B cell (primary cell): ENCODE measurements at regions not wholly inside any gene's neighbourhood (a gene's known extent, or its start where the extent isn't known, plus 50 kb on each side); places are given as distances from the start of the nearest gene placed in this dataset.

Experiments used
- ATAC-seq: fragments of 200-7000 bp; cut with Tn5 transposase; one replicate; pipeline ENCODE4 v1.10.0; 2021; ENCODE audit warnings: low read depth, mild to moderate bottlenecking, moderate number of reproducible peaks, moderate library complexity
- CTCF ChIA-PET: fragments of 350-600 bp; sonication (Branson Sonifier 250); formaldehyde crosslinking; loops from one replicate; lab custom pipeline; 2021; ENCODE audit warnings: antibody characterized with exemption, inconsistent platforms; lab: Charles Lee
- POLR2A ChIA-PET: fragments of 350-600 bp; sonication (Branson Sonifier 250); formaldehyde crosslinking; loops from one replicate; lab custom pipeline; 2021; ENCODE audit warnings: antibody characterized with exemption; lab: Charles Lee
- DNase-seq: peaks from one replicate; pipeline ENCODE4 v3.0.0; 2013
- H2AFZ ChIP-seq: 2 replicates; pipeline ENCODE4 v1.6.1; 2012; ENCODE audit warnings: mild to moderate bottlenecking, low read depth, low read length; ENCODE audit not compliant: insufficient read depth, poor library complexity, severe bottlenecking
- H3K27ac ChIP-seq, 2 donors: 1 replicate in 1 of 2; 2 replicates in 1 of 2; pipeline ENCODE4 v1.5.1; 2012 to 2013; ENCODE audit warnings: low read length in 2 of 2, mild to moderate bottlenecking in 2 of 2, moderate library complexity in 1 of 2
- H3K27me3 ChIP-seq, 4 experiments: fragments of 200-600 bp in 1 of 4; sonication (generic) in 1 of 4; replicated peaks in 1 of 4; 1 replicate in 2 of 4; 2 replicates in 2 of 4; pipeline versions ENCODE4 v1.6.1 to v1.7.0; 2013 to 2016; ENCODE audit warnings: low read length in 3 of 4, mild to moderate bottlenecking in 2 of 4, mixed read lengths in 1 of 4, moderate library complexity in 1 of 4; ENCODE audit not compliant: insufficient read depth in 4 of 4, control insufficient read depth in 3 of 4; ENCODE audit errors: control extremely low read depth in 1 of 4
- H3K36me3 ChIP-seq, 2 experiments: replicated peaks in 1 of 2; 1 replicate in 1 of 2; 2 replicates in 1 of 2; pipeline versions ENCODE4 v1.6.1 to v1.7.1; 2013; ENCODE audit warnings: low read length in 1 of 2; ENCODE audit not compliant: insufficient read depth in 2 of 2, control insufficient read depth in 1 of 2; ENCODE audit errors: control extremely low read depth in 1 of 2, extremely low read depth in 1 of 2
- H3K4me1 ChIP-seq, 2 donors: fragments of 200-600 bp in 1 of 2; sonication (generic) in 1 of 2; 1 replicate in 1 of 2; 2 replicates in 1 of 2; pipeline versions ENCODE4 v1.5.1 to v1.6.1; 2013 to 2017; ENCODE audit warnings: low read length in 2 of 2; ENCODE audit not compliant: control insufficient read depth in 2 of 2, insufficient read depth in 2 of 2
- H3K4me2 ChIP-seq: replicated peaks from 2 replicates; pipeline ENCODE3; 2012; ENCODE audit warnings: mild to moderate bottlenecking, low read depth, low read length; ENCODE audit not compliant: poor library complexity, severe bottlenecking
- H3K4me3 ChIP-seq, 5 experiments: fragments of 200-600 bp in 1 of 5; sonication (generic) in 1 of 5; 1 replicate in 3 of 5; 2 replicates in 2 of 5; pipeline versions ENCODE4 v1.5.1 to v1.7.0; 2011 to 2016; ENCODE audit warnings: low read length in 4 of 5, mild to moderate bottlenecking in 4 of 5, low read depth in 2 of 5, control low read depth in 1 of 5, moderate library complexity in 1 of 5; ENCODE audit not compliant: insufficient read depth in 1 of 5; ENCODE audit errors: control extremely low read depth in 1 of 5, extremely low read depth in 1 of 5
- H3K79me2 ChIP-seq: fragments of 200-600 bp; sonication (generic); one replicate; pipeline ENCODE4 v1.6.0; 2016; ENCODE audit warnings: low read length; ENCODE audit not compliant: control insufficient read depth, insufficient read depth
- H3K9ac ChIP-seq: fragments of 200-600 bp; sonication (generic); 2 replicates; pipeline ENCODE4 v1.6.1; 2017; ENCODE audit warnings: mild to moderate bottlenecking, low read length, moderate library complexity
- H3K9me3 ChIP-seq, 3 donors: one replicate each; pipeline versions ENCODE4 v1.6.1 to v1.7.1; 2013; ENCODE audit warnings: low read length in 2 of 3; ENCODE audit not compliant: control insufficient read depth in 2 of 3, insufficient read depth in 1 of 3; ENCODE audit errors: control extremely low read depth in 1 of 3
- H4K20me1 ChIP-seq: 2 replicates; pipeline ENCODE4 v1.6.0; 2012; ENCODE audit warnings: mild to moderate bottlenecking, low read length; ENCODE audit not compliant: insufficient read depth, control insufficient read depth, poor library complexity, severe bottlenecking
- H3K27ac Mint-ChIP-seq: one replicate; pipeline ENCODE4 v1.8.0; 2021; ENCODE audit warnings: mixed read lengths
- H3K27me3 Mint-ChIP-seq: one replicate; pipeline ENCODE4 v1.8.0; 2021; ENCODE audit warnings: mixed read lengths
- H3K4me1 Mint-ChIP-seq: one replicate; pipeline ENCODE4 v1.8.0; 2021; ENCODE audit warnings: mixed read lengths
- H3K4me3 Mint-ChIP-seq: one replicate; pipeline ENCODE4 v1.8.0; 2021; ENCODE audit warnings: mixed read lengths
- H3K9me3 Mint-ChIP-seq: one replicate; pipeline ENCODE4 v1.8.0; 2022; ENCODE audit warnings: mixed read lengths; ENCODE audit not compliant: insufficient read depth
- EZH2 ChIP-seq: IDR thresholded peaks from 2 replicates; pipeline ENCODE4 v1.6.1; 2012; ENCODE audit warnings: borderline replicate concordance, low read depth, mild to moderate bottlenecking, moderate library complexity, low read length; ENCODE audit not compliant: insufficient read depth, poor library complexity, severe bottlenecking
- WGBS: methylation state at CpG from one replicate; pipeline ENCODE4 v1.1.5; 2013; ENCODE audit warnings: missing lambda C conversion rate; ENCODE audit not compliant: insufficient coverage; 5-methylcytosine and 5-hydroxymethylcytosine counted together
- intact Hi-C: fragments of 100-400 bp; cut with micrococcal nuclease; formaldehyde crosslinking; loops from one replicate; pipeline ENCODE4 v1.10.0; 2022
- TF ChIP-seq, protein P1 (sequence below): fragments of 200-600 bp; IDR thresholded peaks from one replicate; pipeline ENCODE4 v1.8.0; 2022; ENCODE audit warnings: antibody characterized with exemption, mild to moderate bottlenecking

- Mint-ChIP-seq H3K4me1 (no peaks in the 10 kb centered on the region), H3K4me3 (no peak overlapping the region), H3K9me3 (peaks cover 4% of the 10 kb centered on the region), H3K27ac (no peak overlapping the region), H3K27me3 (no peaks in the 10 kb centered on the region)
- TF ChIP-seq EZH2: no peak
- TF ChIP-seq, protein P1, sequence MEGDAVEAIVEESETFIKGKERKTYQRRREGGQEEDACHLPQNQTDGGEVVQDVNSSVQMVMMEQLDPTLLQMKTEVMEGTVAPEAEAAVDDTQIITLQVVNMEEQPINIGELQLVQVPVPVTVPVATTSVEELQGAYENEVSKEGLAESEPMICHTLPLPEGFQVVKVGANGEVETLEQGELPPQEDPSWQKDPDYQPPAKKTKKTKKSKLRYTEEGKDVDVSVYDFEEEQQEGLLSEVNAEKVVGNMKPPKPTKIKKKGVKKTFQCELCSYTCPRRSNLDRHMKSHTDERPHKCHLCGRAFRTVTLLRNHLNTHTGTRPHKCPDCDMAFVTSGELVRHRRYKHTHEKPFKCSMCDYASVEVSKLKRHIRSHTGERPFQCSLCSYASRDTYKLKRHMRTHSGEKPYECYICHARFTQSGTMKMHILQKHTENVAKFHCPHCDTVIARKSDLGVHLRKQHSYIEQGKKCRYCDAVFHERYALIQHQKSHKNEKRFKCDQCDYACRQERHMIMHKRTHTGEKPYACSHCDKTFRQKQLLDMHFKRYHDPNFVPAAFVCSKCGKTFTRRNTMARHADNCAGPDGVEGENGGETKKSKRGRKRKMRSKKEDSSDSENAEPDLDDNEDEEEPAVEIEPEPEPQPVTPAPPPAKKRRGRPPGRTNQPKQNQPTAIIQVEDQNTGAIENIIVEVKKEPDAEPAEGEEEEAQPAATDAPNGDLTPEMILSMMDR: no peak
- ChIA-PET CTCF (no interaction called here), POLR2A (no interaction called here)
- Histone ChIP-seq H2AFZ (no peak overlapping the region), H3K79me2 (no peaks in the 10 kb centered on the region), H3K9me3 (peaks cover 0 to 13% (median 3%) of the 10 kb centered on the region in 3 donors), H3K9ac (no peak overlapping the region), H3K4me1 (no peaks in the 10 kb centered on the region), H3K4me2 (no peak overlapping the region), H4K20me1 (no peaks in the 10 kb centered on the region), H3K27ac (no peak overlapping the region), H3K27me3 (no peaks in the 10 kb centered on the region), H3K36me3 (no peaks in the 10 kb centered on the region), H3K4me3 (no peak overlapping the region)
- intact Hi-C loops: no loop called here
- ATAC-seq (no peak), DNase-seq (no peak)
These were observed 1076.1 kb downstream of the VRK1 start for GRCh38 chr14:97873291-97873690.

GRCh38 chr14:97874394-97874793, 1077.2 kb downstream of the VRK1 start:
- POLR2A ChIA-PET: no interaction called here
- no peak overlapping the region for H3K27ac Mint-ChIP-seq

More at GRCh38 chr14:97874394-97874793, 1077.2 kb downstream of the VRK1 start:
- Mint-ChIP-seq H3K4me1 (no peaks in the 10 kb centered on the region), H3K9me3 (peaks cover 4% of the 10 kb centered on the region), H3K27me3 (no peaks in the 10 kb centered on the region), H3K4me3 (no peak overlapping the region)
- Histone ChIP-seq H3K9ac (no peak overlapping the region), H3K36me3 (no peaks in the 10 kb centered on the region), H3K4me1 (no peaks in the 10 kb centered on the region), H4K20me1 (no peaks in the 10 kb centered on the region), H3K79me2 (no peaks in the 10 kb centered on the region), H3K27me3 (no peaks in the 10 kb centered on the region), H3K4me3 (no peak overlapping the region), H3K27ac (no peak overlapping the region), H3K9me3 (peaks cover 0 to 9% (median 0%) of the 10 kb centered on the region in 3 donors), H3K4me2 (no peak overlapping the region), H2AFZ (no peak overlapping the region)
- ATAC-seq: no peak
- DNase-seq: no peak
- intact Hi-C loops: no loop called here
- CTCF ChIA-PET: no interaction called here
- 86% methylated on average over 3 of the region's 9 CpGs for WGBS
- TF ChIP-seq, protein P1: no peak
- TF ChIP-seq EZH2: no peak
